Effector CD4-positive, alpha-beta T cell (primary cell): ENCODE measurements at regions not wholly inside any gene's neighbourhood (a gene's known extent, or its start where the extent isn't known, plus 50 kb on each side); places are given as distances from the start of the nearest gene placed in this dataset.
A peak's percentile ranks its signal among the peaks of the same experiment; 100 is the strongest.
"Not testable (repeated sequence)": the region's sequence is repeated elsewhere in the genome, so short reads cannot be mapped to it uniquely, and the experiment has no call there.

Experiments used
- DNase-seq: peaks from one replicate; pipeline ENCODE4 v3.0.0-alpha.2; 2020

DNA sequence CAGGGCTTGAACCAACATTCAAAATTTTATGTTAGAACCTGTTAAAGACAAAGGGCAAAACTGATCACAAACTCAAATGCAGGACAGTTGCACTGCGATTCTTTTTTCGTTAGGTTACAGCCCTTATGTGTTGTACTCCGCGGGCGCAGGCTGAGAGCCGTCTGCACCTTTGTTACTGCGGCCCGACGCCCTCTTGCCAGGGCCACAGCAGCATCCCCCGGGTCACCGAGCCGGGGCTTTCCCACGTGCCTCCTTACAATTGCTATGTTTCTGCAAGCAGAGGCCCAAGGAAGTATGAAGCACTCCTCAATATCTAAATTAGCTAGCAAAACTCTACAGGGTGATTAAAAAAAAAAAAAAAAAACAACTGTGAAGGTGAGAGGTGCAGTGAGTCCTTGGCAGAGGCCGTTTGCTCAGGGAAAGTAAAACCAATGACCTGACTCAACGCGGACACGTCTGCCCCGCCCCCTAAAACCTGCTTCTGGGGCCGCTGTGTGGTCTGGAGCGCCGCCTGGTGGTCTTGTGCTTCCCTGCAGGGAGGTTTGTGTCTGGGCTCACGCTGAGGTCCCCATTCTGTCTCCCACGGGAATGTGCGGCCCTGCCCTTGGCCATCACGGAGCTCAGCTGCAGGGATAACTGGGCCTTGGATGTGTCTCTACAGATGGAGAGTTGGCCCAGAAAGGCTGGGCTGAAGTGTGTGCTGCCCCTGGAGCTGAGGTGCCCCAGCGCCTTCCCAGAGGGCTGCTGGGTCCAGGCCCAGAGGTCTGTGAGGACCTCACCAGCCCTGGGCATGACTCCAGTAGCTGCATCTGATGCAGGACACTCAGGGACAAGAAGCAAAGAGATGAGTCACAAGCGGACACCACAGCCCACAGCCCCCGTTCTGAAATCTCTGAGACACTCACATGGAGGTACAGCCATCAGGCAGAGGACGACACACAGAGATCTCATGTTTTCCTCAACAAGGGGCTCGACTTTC lies 418.5 kb downstream of the TMEM121 start:
- DNase-seq: peak; percentile 62

DNA sequence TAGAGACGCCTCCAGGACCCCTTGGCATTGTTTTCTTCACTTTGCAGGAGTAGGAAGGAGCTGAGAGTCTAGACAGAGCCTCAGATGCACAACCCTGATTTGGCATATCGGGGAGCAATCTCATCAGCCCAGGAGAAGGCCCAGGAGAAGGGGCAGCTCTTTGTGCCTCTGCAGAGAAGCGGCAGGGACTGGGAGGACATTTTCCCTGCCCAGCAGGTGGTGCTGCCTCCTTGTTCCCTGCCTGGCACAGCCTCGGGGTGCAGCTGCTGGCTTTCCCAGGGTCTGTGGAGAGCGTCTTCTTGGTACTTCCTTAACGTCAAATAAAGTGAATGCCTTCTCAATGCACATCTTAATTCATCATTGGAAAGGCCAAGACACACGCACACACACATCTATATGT lies 419.5 kb downstream of the TMEM121 start:
- no peak for DNase-seq

DNA sequence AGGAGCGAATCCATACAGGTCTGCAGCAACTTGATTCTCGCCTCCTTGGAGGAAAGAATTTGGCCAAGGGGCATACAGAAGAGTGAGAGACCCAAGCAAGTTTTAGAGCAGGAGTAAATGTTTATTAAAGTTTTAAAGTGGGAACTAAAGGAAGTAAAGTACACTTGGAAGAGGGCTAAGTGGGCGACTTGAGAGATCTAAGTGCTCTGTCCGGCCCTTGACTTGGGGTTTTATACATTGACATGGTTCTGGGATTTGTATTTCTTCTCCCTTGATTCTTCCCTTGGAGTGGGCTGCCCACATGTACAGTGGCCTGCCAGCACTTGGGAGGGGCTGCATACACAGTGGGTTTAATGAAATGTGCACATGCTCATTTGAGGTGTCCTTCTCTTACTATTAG lies 421.2 kb downstream of the TMEM121 start:
- no peak for DNase-seq

DNA sequence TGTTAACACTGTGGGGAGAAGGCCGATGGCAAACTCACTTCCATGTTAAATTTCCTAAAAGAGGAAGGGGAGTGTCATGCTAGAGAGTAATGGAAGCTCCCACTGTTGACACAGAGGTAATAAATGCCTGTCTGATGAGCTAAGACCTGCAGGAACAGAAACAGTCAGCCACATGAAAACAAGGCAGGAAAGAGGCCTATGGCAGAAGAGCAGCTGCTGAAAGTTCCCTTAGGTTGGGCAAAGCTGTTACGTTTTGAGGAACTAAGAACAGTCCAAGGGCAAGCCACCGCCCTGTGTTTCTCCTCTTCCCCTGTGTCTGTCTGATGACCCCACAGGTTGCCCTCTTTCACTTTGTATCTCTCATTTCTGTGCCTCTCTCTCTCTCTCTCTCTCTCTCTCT lies 422.6 kb downstream of the TMEM121 start:
- not testable (repeated sequence) for DNase-seq

DNA sequence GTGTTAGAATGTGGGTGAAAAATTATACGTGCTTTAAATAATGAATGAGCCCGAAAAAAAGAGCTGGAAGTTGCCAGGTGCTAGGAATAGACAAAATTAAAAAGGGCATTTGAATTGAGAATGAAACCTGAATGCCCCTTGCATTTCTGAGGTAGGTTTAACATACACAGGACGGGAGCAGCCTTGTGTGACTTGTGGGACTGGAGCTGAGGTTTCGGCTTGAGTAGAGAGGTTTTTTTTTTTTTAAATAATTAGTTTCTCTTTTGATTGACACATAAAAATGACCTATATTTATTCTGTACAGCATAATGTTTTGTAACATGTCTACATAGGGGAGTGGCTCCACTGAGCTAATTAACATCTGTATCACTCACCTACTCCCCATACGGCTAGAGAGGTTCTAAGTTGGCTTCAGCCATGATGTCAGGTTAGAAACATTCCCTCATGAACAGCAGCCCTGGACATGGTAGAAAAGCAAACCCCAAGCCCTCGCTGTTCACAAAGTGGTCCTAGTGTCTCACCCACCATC lies 424.0 kb downstream of the TMEM121 start:
- not testable (repeated sequence) for DNase-seq

DNA sequence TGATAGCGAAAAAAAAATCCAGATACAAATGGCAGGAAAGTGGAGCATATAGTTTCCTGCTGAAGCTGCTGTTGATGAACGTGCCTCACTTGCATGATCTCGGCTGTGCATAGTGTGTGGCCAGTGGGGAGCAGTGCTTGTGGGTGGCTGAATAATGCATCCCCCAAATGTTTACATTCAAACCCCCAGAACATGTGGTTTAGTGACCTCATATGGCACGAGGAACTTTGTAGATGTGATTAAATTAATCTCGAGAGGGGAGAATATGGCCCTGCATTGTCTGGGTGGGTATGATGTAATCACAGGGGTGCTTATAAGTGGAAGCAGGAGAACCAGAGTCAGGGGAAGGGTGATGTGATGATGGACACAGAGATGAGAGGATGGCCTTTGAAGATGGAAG lies 425.0 kb downstream of the TMEM121 start:
- no peak for DNase-seq

DNA sequence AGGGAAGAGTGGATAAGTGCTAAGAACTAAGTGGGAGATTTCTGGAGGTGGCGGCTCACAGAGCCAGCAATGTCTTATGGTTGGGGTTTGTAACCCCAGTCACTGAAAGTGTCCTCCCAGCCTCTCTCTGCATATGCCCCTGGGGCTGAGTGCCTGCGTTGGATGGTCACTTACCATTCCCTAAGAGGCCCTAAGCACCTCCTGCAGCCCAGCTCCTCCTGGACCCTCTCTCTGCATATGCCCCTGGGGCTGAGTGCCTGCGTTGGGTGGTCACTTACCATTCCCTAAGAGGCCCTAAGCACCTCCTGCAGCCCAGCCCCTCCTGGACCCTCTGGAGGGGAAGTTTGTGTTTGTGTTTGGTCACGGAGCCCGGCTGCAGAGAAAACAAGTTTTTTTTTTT lies 425.8 kb downstream of the TMEM121 start:
- DNase-seq: no peak

DNA sequence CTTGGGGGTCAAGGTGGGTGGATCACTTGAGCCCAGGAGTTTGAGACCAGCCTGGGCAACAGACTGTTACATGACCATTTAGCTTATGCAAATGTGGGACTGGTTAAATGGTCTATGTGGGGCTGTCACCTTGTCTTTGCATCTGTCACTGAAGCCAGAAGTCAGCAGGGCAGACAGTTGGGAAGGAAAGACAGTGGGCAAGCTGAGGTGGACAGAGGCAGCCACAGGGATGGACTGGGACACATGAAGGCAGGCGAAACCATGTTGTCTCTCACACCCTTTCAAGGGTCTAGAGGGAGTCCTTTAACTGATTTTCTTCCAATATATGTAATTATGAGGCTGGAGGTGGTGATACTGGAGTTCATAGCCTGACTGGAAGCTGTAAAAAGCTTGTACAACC lies 426.4 kb downstream of the TMEM121 start:
- no peak for DNase-seq

DNA sequence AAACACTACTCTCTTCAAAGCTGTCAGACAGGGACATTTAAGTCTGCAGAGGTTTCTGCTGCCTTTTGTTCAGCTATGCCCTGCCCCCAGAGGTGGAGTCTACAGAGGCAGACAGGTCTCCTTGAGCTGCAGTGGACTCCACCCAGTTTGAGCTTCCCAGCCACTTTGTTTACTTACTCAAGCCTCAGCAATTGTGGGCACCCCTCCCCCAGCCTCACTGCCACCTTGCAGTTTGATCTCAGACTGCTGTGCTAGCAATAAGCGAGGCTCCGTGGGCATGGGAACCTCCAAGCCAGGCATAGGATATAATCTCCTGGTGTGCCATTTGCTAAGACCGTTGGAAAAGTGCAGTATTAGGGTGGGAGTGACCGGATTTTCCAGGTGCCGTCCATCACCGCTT lies 435.2 kb downstream of the TMEM121 start:
- not testable (repeated sequence) for DNase-seq

DNA sequence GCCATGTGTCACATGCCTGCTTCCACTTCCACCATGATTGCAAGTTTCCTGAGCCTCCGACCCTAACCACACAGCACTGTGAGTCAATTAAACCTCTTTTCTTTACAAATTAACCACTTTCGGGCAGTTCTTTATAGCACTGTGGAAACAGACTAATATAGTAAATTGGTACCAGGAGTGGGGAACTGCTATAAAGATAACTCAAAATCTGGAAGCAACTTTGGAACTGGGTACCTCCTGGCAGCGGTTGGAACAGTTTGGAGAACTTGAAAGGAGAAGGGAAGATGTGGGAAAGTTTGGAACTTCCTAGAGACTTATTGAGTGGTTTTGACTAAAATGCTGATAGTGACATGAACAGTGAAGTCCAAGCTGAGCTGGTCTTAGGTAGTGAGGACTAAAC lies 436.1 kb downstream of the TMEM121 start:
- no peak for DNase-seq

DNA sequence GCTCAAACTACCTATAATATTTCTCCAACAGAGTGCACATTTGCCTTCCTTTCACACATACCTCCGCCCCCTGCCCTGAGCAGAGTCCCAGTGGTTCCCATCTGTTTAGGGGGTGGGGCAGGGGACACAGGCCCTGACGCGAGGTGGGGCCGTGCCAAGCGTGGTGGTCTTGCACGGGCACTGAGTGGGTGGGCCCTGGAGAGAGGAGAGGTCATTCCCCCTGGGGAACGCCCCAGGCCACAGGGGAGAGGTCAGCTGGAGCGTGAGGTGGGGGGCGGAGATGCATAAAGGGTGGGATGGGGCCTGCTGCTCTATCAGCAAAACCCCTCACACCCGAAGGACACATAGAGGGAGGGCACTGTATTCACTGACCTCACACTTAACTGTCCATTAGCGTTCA lies 441.9 kb downstream of the TMEM121 start:
- DNase-seq: no peak

DNA sequence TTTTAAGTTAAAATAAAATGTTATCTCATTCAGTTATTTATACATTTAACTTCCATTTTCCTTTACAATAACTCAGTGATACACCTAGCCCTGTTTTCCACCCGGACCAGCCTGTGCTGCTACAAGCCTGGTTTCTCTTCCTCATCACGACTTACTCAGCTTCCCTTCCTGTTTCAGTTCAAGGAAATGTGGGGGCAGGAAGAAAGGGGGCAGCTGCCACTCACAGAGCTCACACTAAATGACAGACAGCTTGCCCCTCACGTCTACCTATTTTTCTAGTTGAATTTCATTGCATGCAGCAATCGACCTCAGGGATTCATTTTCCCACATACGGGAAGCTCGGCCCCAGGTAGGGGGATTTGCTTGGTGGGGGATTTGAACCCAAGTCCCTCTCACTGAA lies 442.6 kb downstream of the TMEM121 start:
- DNase-seq: not testable (repeated sequence)

DNA sequence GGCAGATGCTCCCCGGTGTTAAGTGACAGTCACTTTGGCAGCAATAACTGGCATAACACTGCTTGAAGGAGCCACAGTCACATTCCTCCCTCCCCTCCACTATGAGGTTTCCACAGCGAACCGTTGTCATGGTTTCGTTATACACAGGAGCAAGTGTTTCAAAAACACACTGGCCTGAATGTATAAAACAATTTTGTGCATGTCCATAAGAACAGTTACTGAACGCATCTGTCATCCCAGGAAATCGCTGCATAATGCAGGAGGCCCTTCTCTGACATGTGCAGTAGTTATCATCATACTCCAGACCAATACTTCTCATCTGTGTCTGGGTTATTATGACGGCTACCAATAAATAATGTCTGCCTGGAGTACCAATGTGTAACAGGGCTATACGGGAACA lies 444.4 kb downstream of the TMEM121 start:
- not testable (repeated sequence) for DNase-seq

DNA sequence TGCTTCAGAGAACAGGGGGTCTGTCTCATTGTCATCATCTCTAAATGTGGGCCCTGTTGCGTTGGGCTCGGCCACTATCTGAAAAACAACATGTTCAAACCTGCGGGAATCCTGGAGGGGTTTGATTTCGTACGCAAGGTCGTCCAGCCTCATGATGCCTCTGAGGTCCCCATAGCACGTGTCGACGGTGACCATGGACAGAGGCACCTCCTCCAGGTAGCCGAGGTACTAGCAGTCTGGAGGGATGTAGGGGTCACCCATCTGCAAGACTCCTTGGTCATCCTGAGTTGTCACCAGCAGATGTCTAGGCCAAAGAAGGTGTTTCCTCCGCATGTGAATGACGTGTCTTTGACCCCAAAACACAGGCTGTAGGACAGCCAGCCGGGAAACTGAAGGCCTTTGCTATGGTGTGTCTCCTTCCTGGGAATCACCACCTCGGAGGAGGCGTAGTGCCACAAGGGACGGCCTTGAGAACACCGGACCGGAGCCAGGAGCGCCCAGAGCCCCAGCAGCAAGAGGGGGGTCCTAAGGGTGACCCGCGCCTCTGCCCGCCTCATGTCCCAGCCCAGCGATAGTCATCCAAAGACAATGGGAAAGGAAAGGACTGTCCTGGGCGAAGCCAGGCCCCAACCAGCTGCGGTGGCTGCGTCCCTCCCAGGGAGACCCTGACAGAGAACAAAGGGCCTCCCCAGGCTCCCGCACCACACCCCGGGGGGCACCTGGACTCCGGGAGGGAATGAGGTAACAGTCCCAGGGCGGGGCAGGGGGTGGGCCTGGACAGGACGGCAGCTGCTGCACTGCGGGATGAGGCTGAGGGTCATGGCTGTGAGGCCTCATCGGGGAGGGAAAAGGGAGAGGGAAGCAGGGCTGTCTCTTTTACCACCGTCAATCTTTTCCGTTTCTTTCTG lies 445.5 kb downstream of the TMEM121 start:
- DNase-seq: no peak

DNA sequence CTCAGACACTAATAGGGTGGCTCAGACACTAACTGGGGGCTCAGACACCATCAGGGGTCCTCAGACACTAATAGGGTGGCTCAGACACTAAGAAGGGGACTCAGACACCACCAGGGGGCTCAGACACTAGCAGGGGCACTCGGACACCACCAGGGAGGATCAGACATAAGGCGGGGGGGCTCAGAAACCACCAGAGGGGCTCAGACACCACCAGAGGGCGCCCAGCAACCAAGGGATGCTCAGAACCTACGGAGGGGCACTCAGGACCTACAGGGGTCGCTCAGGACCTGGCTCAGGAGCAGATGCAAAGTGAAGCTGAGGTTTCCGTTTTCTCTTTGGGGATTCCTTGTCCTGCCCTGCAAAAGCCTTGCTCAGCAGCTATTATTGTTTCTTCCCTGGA lies 448.5 kb downstream of the TMEM121 start:
- peak; percentile 61 for DNase-seq

DNA sequence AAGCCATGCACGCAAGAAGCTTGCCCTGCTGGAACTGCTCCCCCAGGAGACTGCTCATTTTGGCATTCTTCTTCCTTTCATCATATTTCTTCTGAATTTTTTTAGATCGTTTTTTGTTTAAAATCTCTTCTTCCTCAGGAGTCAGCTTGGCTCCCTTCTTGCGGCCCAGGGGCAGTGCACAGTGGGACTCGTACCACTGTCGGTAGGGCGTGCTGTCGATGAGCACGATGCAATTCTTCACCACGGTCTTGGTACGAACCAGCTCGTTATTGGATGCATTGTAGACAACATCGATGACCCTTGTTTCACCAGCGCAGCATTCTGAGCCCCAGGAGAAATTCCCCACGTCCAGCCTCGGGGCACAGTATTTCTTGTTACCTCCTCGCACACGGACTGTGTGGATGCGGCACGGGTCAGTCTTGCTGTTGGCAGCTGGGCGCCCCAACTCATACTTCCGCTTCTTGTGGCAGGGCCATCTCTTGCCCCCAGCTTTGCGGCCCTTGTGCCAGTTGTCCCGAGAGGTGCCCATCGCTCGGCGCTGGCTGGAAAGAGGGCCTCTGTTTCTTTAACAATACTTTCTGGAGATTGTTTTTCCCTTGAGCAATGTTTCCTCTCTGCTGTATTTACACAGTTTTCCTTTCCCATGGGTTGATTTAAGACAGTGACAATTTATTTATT lies 452.4 kb downstream of the TMEM121 start:
- no peak for DNase-seq

DNA sequence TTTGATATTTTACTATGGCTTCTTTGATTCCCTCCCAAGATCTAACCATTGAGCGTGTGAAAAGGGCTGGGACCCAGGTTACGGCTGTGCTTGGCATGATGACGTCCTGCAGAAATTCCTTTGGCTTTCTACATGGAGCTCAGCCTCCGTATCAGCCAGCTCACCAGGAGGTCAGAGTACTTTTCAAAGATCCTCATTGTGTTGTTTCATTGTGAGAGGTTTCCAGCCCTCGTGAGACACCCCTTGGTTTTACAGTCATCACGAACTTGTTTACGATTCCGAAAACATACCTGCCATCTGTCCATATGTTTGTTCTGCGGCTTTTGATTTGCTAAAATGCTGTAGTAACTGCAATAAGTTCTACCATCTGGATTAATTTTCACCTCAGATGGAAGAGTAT lies 453.1 kb downstream of the TMEM121 start:
- DNase-seq: no peak

DNA sequence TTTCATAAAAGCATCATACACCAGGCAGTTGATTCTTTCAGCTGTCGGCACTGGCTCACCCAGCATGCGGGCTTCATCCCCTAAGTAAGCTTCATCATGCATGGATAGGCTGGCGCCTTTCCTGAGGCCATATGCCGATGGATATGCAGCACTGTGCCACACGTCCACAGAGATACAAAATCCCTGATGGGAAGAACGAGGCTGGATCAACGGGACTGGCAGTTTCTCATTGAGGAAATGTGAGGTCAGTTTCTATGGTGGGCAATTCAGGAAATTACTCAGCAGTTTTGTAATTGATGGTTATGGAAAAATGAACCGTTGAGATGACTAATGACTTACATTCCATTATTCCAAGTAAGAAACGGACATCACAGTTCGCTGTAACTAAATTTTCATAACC lies 453.8 kb downstream of the TMEM121 start:
- no peak for DNase-seq

DNA sequence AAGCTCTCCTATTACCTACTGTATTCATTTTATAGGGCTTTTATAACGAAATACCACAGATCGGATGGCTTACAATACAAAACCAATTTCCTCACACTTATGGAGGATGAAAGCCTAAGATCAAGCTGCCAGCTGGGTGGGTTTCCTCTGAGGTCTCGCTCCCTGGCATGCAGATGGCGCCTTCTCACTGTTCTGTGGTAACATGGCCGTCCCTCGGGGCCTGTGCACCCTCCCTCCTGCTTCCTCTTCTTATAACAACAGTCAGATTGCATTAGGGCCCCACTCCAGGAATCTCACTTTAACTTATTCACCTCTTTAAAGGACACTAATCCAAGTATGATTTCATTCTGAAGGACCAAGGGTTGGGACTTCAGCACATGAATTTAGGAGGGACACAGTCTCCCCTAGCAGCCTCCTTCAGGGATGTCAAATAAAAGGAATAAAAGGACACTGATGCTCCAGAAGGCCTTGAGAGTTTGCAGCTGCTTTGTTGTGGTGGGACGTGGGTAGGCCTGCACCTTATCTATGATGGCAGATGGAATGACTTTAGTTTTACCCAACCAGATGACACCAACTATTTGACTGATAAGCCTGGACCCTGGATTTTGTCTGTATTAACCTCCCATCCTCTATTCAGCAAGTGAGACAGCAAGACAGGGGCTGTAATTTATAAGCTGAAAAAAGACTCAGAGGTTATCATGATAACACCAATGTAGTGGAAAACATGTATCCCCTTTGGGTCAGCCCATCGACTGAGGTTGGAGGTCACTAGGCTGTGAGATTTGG lies 455.3 kb downstream of the TMEM121 start:
- DNase-seq: peak; percentile 39

DNA sequence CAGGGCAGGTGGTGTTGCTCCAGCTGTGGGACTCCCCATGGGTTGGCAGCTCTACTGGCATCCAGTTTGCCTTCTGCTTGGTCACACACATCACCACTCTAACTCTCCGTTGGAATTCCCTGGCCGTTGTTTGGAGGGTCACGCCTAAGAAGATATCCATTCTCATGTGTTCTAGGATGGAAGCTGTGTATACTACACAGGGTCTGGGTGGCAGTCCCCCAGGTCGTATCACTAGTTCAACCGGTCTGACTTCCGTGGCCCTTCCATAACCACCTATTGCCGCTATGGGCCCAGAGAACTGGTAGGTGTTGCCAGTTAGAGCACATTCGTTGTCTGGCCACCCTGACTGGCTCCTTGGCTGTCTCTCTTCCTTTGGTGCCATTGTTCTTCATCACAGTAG lies 456.3 kb downstream of the TMEM121 start:
- DNase-seq: no peak

DNA sequence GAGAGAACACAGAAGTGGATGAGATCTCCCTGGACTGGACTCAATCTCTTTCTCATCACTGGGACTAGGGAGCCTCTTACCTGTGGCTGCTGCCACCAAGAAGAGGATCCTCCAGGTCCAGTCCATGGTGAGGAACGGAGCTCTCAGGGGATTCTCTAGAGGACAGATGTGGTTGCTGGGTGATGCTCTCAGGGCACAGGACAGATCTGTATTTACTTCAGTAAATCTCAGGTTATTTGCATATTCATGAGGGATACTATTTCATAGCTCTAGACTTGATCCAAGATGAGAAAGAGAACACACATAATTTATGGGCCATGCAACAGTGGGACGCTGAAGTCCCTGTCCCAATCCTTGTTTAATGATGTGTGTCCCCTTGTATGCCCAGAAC lies 460.5 kb downstream of the TMEM121 start:
- DNase-seq: no peak

DNA sequence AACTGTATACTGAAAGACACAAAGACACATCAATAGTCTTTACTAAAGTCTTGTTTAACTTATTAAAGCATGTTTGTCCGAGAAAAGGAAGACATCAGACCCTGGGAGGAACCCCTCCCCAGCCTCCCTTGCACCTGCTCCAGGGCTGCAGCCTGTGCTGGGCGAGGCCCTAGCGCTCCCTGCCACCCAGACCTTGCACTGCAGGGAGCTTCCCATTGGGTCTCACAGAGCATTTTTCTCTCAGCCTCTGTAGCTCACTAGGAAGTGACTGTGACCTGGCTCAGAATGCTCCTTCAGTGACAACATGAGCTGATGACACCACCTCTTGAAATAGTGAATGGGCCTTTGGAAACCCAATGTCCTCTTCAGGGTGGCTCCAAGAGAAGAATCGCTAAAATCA lies 461.2 kb downstream of the TMEM121 start:
- no peak for DNase-seq
